HG03439 (cell line): ENCODE measurements at regions not wholly inside any gene's neighbourhood (a gene's known extent, or its start where the extent isn't known, plus 50 kb on each side); places are given as distances from the start of the nearest gene placed in this dataset.
"Not testable (repeated sequence)": the region's sequence is repeated elsewhere in the genome, so short reads cannot be mapped to it uniquely, and the experiment has no call there.

Source experiments
- ATAC-seq: cut with Tn5 transposase; IDR thresholded peaks from one replicate; pipeline ENCODE4 v1.9.1; 2021; ENCODE audit warnings: mild to moderate bottlenecking, moderate library complexity; ENCODE audit not compliant: unreplicated experiment

- no peak for ATAC-seq
Measured at GRCh38 chr21:13827201-13827600, 217.6 kb downstream of the POTED start.

GRCh38 chr21:13826511-13826910, 216.9 kb downstream of the POTED start:
- not testable (repeated sequence) for ATAC-seq

GRCh38 chr21:13825218-13825778, 215.7 kb downstream of the POTED start:
- not testable (repeated sequence) for ATAC-seq

GRCh38 chr21:13820286-13820685, 210.7 kb downstream of the POTED start:
- ATAC-seq: not testable (repeated sequence)

- ATAC-seq: not testable (repeated sequence)
Measured at GRCh38 chr21:13812191-13812590, 202.6 kb downstream of the POTED start.

- ATAC-seq: not testable (repeated sequence)
Measured at GRCh38 chr21:13810559-13810958, 201.0 kb downstream of the POTED start.

- not testable (repeated sequence) for ATAC-seq
Measured at GRCh38 chr21:13806444-13806843, 196.9 kb downstream of the POTED start.

GRCh38 chr21:13802757-13803156, 193.2 kb downstream of the POTED start:
- not testable (repeated sequence) for ATAC-seq
